ENCODE measurements at regions not wholly inside any gene's neighbourhood (a gene's known extent, or its start where the extent isn't known, plus 50 kb on each side); places are given as distances from the start of the nearest gene placed in this dataset.

GRCh38 chr21:28822123-28822399 lies 170.6 kb downstream of the LTN1 start:
- Histone ChIP-seq H3K9me3 (no peaks in the 10 kb centered on the region), H3K4me3 (no peak overlapping the region), H3K4me1 (peaks cover 14% of the 10 kb centered on the region), H3K27ac (no peak overlapping the region), H3K36me3 (replicated peaks in 1 of 2; ENCODE audit: insufficient read depth in 1 of 2, low read depth in 2 of 2) (no peaks in the 10 kb centered on the region), H3K27me3 (no peaks in the 10 kb centered on the region)
- no peak for ATAC-seq
- TF ChIP-seq POLR2A (IDR thresholded peaks at IDR 0.05) (no peak), CTCF (IDR thresholded peaks at IDR 0.05) (no peak)
- no peak for DNase-seq
- intact Hi-C loops (cut with DNase I): no loop called here

GRCh38 chr21:28821276-28822122 lies 171.2 kb downstream of the LTN1 start:
- Histone ChIP-seq H3K9me3 (no peaks in the 10 kb centered on the region), H3K4me1 (peaks cover 14% of the 10 kb centered on the region), H3K4me3 (no peak overlapping the region), H3K36me3 (replicated peaks in 1 of 2; ENCODE audit: insufficient read depth in 1 of 2, low read depth in 2 of 2) (no peaks in the 10 kb centered on the region), H3K27ac (no peak overlapping the region), H3K27me3 (no peaks in the 10 kb centered on the region)
- no peak for ATAC-seq
- TF ChIP-seq POLR2A (IDR thresholded peaks at IDR 0.05) (no peak), CTCF (IDR thresholded peaks at IDR 0.05) (no peak)
- DNase-seq: no peak
- 87% methylated on average over 6 of the region's 6 CpGs for WGBS, 2 donors
- intact Hi-C loops (cut with DNase I): no loop called here

GRCh38 chr21:28818663-28819278 lies 173.9 kb downstream of the LTN1 start:
- DNase-seq: no peak
- Histone ChIP-seq H3K4me1 (peaks cover 14% of the 10 kb centered on the region), H3K27me3 (no peaks in the 10 kb centered on the region), H3K36me3 (replicated peaks in 1 of 2; ENCODE audit: insufficient read depth in 1 of 2, low read depth in 2 of 2) (no peaks in the 10 kb centered on the region), H3K9me3 (no peaks in the 10 kb centered on the region), H3K27ac (no peak overlapping the region), H3K4me3 (no peak overlapping the region)
- intact Hi-C loops (cut with DNase I): no loop called here
- TF ChIP-seq POLR2A (IDR thresholded peaks at IDR 0.05) (no peak), CTCF (IDR thresholded peaks at IDR 0.05) (no peak)
- WGBS, 2 donors: 77 to 81% methylated on average over 4 of the region's 4 CpGs
- ATAC-seq: no peak

GRCh38 chr21:28817871-28818270 lies 174.8 kb downstream of the LTN1 start:
- no peak for ATAC-seq
- WGBS, 2 donors: 75 to 83% methylated on average over 2 of the region's 2 CpGs

More at GRCh38 chr21:28817871-28818270, 174.8 kb downstream of the LTN1 start:
- intact Hi-C loops (cut with DNase I): no loop called here
- peaks cover 7% of the 10 kb centered on the region for H3K4me1 ChIP-seq
- H3K27me3 ChIP-seq: no peaks in the 10 kb centered on the region
- no peak overlapping the region for H3K27ac ChIP-seq
- H3K4me3 ChIP-seq: no peak overlapping the region
- DNase-seq: no peak
- TF ChIP-seq CTCF (IDR thresholded peaks at IDR 0.05): no peak
- no peak for TF ChIP-seq POLR2A (IDR thresholded peaks at IDR 0.05)
- H3K9me3 ChIP-seq: no peaks in the 10 kb centered on the region
- H3K36me3 ChIP-seq (replicated peaks in 1 of 2; ENCODE audit: insufficient read depth in 1 of 2, low read depth in 2 of 2): no peaks in the 10 kb centered on the region
